Fibroblast of the aortic adventitia (primary cell): ENCODE measurements at regions not wholly inside any gene's neighbourhood (a gene's known extent, or its start where the extent isn't known, plus 50 kb on each side); places are given as distances from the start of the nearest gene placed in this dataset.

ENCODE experiments used
- DNase-seq: peaks from one replicate; pipeline ENCODE4 v3.0.0-alpha.2; 2010; ENCODE audit warnings: low read depth
- H3K4me3 ChIP-seq: 2 replicates; pipeline ENCODE4 v1.5.1; 2011; ENCODE audit warnings: low read depth, mild to moderate bottlenecking, control low read depth, low read length, moderate library complexity
- TF ChIP-seq, protein P1 (sequence below): IDR thresholded peaks from 2 replicates; pipeline ENCODE4 v1.5.1; 2011; ENCODE audit warnings: mild to moderate bottlenecking, low read length, control low read depth, inconsistent platforms; ENCODE audit not compliant: insufficient read depth

DNA sequence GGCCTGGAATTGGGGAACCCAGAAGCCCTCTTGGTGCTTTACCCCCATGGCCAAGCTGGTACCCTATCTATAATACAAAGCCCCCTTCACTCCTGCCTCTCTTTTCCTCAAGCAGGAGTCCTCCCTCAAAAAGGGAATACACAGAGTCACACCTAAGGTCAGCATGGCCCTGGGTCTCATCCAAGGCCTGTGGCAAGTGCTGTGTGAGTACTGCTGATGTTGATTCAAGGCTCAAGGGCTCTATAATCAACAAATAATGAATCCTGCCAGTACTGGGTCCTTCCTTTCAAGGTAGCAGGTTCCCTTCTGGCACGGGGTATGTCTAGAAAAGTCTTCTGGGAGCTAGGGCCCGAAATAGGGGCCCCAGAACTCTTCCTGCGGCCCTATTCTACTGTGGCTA lies 187.3 kb downstream of the CYB561 start:
- no peak overlapping the region for H3K4me3 ChIP-seq
- TF ChIP-seq, protein P1, sequence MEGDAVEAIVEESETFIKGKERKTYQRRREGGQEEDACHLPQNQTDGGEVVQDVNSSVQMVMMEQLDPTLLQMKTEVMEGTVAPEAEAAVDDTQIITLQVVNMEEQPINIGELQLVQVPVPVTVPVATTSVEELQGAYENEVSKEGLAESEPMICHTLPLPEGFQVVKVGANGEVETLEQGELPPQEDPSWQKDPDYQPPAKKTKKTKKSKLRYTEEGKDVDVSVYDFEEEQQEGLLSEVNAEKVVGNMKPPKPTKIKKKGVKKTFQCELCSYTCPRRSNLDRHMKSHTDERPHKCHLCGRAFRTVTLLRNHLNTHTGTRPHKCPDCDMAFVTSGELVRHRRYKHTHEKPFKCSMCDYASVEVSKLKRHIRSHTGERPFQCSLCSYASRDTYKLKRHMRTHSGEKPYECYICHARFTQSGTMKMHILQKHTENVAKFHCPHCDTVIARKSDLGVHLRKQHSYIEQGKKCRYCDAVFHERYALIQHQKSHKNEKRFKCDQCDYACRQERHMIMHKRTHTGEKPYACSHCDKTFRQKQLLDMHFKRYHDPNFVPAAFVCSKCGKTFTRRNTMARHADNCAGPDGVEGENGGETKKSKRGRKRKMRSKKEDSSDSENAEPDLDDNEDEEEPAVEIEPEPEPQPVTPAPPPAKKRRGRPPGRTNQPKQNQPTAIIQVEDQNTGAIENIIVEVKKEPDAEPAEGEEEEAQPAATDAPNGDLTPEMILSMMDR: no peak
- DNase-seq: no peak

DNA sequence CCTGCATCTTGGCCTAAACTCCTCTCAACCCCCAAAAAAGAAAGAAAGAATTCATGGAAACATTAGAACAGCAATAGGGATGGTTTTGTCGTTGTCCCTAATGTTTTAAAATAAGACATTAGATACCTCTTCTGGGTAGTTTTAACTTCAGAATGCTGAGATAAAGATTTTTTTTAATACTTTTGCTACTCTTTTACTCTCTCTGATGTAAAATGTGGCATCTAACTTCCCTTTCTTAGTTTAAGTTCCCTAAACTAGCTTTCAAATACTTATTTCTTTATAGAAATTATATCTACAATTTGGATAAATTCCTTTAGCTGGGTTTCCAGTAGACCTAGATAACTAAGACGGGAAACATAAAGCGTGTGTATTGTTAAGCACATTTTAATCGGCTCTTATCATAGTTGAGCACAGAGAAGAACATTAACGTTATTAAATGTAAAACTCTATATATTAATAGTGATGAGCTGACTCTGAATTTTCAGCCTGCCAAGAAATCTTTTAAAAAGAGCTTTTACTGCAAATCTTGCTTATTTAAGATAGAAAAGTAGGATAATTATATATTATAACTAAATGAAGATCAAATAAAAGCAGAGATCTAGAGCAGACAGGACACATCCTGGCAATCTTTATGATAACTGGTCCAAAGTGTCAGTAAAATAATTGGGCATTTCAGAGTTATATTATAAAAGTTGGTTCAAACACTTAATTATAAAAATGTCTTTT lies 183.2 kb downstream of the CYB561 start:
- no peak for DNase-seq
- TF ChIP-seq, protein P1: no peak
- H3K4me3 ChIP-seq: no peak overlapping the region

DNA sequence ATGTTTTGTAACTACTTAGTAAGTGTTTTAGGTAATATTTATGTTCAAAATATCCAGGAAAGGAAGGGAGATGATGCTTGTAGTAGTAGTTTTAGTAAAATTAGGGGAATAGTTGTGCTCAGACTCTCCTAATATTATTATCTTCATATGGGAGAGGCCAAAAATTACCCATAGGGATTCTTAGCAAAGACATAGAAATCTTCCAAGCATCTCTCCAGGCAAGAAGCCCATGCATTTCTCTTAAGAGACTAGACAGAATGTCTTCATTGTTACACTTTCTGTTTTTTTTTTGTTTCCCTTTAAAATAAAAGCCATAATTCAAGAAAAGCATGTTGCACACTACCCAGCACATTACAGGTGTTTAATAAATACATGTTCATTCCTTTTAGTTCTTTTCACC lies 180.6 kb downstream of the CYB561 start:
- no peak overlapping the region for H3K4me3 ChIP-seq
- DNase-seq: no peak
- TF ChIP-seq, protein P1: no peak

DNA sequence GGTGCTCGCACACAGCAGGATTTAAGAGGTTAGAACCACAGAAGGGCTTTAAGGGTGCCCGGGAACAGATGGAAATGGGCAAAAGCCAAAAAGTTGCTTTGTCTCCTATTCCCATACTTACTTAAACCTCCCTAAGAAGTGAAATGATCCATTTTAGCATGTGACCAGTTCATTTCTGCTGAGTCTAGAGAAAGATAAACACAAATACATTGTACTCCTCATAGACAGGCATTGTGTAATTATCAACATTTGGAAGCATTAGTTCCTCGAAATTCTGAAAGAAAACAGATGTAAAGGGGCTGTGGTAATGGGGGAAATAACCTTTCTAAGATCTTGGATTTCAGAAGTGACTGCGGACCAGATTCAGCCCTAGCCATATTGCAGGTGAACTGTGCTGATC lies 178.3 kb downstream of the CYB561 start:
- TF ChIP-seq, protein P1: no peak
- no peak overlapping the region for H3K4me3 ChIP-seq
- DNase-seq: no peak

DNA sequence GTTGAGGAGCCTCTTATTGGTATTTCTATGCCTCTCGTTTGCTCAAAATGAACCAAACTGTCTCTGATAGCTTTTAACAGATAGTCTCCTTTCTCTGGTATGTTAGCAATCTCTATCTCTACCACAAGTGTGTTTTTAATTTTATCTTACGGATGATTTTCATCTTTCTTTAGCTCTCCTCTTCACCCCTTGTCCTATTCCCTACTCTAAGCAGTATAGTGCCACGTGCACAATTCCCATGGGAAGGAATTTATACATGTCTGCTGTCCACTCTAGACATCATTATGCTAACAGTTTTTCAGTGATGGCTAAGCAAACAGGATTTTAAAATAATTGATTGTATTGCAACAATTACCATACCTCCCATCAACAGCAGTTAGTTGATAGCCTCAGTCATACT lies 177.3 kb downstream of the CYB561 start:
- no peak overlapping the region for H3K4me3 ChIP-seq
- TF ChIP-seq, protein P1: no peak
- DNase-seq: no peak

DNA sequence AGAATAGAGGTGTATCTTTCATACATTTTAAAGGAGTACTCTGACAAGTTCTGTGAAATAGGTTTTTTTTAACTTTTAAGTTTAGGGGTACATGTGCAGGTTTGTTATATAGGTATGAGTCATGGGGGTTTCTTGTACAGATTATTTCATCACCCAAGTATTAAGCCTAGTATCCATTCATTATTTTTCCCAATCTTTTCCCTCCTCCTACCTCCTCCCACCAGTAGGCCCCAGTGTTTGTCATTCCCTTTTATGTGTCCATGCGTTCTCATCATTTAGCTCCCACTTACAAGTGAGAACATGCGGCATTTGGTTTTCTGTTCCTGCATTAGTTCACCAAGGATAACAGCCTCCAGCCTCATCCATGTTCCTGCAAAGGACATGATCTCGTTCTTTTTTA lies 175.5 kb downstream of the CYB561 start:
- TF ChIP-seq, protein P1: no peak
- DNase-seq: no peak

DNA sequence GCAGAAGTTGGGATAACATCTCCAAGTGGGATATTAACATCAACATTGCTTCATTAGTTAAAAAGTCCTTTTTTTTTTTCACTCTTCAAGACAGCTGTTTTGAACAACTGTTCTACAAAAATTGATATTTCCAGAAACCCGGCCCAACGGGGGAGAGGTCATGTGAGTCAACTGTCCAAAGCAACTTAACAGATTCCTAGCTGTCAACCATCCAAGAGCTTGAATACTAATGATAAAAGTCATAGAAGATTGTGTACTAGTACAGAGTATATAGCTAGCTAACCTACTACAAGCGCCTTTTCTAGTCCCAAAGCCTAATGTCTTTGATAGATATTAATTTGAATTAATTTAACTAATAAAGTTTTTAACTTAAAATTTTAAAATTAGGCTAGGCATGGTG lies 172.0 kb downstream of the CYB561 start:
- DNase-seq: peak; percentile 87
- TF ChIP-seq, protein P1: no peak
- H3K4me3 ChIP-seq: no peak overlapping the region

More for the DNA sequence above, 175.5 kb downstream of the CYB561 start:
- no peak overlapping the region for H3K4me3 ChIP-seq
